ENCODE measurements at regions not wholly inside any gene's neighbourhood (a gene's known extent, or its start where the extent isn't known, plus 50 kb on each side); places are given as distances from the start of the nearest gene placed in this dataset.

- TF ChIP-seq RAD21 (IDR thresholded peaks at IDR 0.05 in 1 of 2, conservative IDR thresholded peaks at IDR 0.05 in 1 of 2; ENCODE audit: low read depth in 2 of 2, low read length in 2 of 2) (no peak), POLR2AphosphoS5 (IDR thresholded peaks at IDR 0.05; ENCODE audit: low read depth, low read length) (no peak), RBBP5 (IDR thresholded peaks at IDR 0.05; ENCODE audit: borderline replicate concordance, low read depth, low read length) (no peak)
These were observed 2208.6 kb downstream of the MRPL39 start for GRCh38 chr21:23398726-23399125.
